Rectal smooth muscle tissue (tissue), 1 donor: ENCODE measurements at regions not wholly inside any gene's neighbourhood (a gene's known extent, or its start where the extent isn't known, plus 50 kb on each side); places are given as distances from the start of the nearest gene placed in this dataset.

Experiments used
- H3K27ac ChIP-seq: one replicate; pipeline ENCODE4 v1.7.0; 2013; ENCODE audit warnings: low read depth, low read length, inconsistent platforms
- H3K27me3 ChIP-seq: one replicate; pipeline ENCODE4 v1.7.0; 2013; ENCODE audit warnings: low read length; ENCODE audit not compliant: control insufficient read depth, insufficient read depth
- H3K36me3 ChIP-seq: one replicate; pipeline ENCODE4 v1.7.0; 2013; ENCODE audit warnings: low read length; ENCODE audit not compliant: control insufficient read depth, insufficient read depth
- H3K4me1 ChIP-seq: one replicate; pipeline ENCODE4 v1.7.0; 2013; ENCODE audit warnings: low read length; ENCODE audit not compliant: control insufficient read depth, insufficient read depth
- H3K4me3 ChIP-seq: one replicate; pipeline ENCODE4 v1.7.0; 2013; ENCODE audit warnings: low read length
- H3K9ac ChIP-seq: one replicate; pipeline ENCODE4 v1.7.0; 2013; ENCODE audit warnings: low read length

DNA sequence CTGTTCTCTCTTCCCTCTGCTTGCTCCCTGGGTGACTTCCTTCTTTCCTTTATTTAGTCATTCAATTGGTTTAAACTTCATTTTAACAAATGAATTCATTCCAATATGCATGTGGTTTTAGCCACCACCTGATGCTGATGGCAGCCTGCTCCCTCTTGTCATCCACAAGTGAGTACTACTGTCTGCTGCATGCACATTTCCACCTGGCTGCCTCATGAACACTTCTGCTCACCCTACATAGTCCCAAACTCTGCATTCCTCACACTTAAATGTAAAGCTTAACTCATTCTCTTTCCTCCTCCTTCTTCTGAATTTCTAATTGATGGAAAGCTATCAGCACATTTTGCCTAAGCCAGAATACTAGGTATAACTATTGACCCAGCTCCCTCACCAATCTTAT is 184.7 kb upstream of the ZNF462 start:
- Histone ChIP-seq H3K4me3 (no peak overlapping the region), H3K36me3 (no peaks in the 10 kb centered on the region), H3K27me3 (no peaks in the 10 kb centered on the region), H3K4me1 (no peaks in the 10 kb centered on the region), H3K27ac (no peak overlapping the region), H3K9ac (no peak overlapping the region)

DNA sequence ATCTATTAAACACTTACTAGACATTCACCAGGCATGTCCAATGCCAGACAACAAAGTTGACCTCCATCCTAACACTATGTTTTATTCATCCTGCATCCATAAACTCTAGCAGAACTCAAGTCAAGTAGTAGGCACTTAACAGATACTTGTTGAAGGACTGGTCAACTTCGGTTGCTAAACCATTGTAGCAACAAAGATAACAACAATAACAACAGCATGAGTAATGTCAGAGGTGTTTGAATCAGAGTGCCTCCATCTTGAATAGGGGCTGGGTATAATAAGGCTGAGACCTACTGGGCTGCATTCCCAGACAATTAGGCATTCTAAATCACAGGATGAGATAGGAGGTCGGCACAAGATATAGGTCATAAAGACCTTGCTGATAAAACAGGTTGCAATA is 180.5 kb upstream of the ZNF462 start:
- H3K4me3 ChIP-seq: no peak overlapping the region
- H3K27ac ChIP-seq: no peak overlapping the region

DNA sequence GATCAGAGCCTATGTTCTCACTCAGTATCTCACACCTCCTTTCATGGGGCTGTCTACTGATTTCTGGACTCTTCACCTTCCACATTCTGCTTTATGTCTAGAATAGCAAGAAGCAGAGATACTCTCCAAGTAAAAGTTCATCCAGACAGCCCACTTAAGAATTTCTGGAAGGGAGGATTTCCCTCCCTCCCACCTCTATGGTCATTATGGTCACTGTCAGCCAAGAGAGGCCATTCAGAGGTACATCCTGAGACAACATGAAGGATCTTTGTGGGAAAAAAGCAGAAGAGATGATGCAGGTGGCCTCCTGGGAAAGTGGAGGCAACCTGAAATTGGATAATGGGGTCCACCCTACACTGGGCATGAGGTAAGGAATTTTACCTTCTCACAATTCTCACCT is 179.5 kb upstream of the ZNF462 start:
- no peak overlapping the region for H3K4me3 ChIP-seq
- H3K4me1 ChIP-seq: no peaks in the 10 kb centered on the region
- no peaks in the 10 kb centered on the region for H3K36me3 ChIP-seq
- H3K27me3 ChIP-seq: no peaks in the 10 kb centered on the region
- H3K9ac ChIP-seq: no peak overlapping the region
- H3K27ac ChIP-seq: no peak overlapping the region

More for the DNA sequence above, 180.5 kb upstream of the ZNF462 start:
- H3K4me1 ChIP-seq: no peaks in the 10 kb centered on the region
- H3K36me3 ChIP-seq: no peaks in the 10 kb centered on the region
- no peak overlapping the region for H3K9ac ChIP-seq
- no peaks in the 10 kb centered on the region for H3K27me3 ChIP-seq

DNA sequence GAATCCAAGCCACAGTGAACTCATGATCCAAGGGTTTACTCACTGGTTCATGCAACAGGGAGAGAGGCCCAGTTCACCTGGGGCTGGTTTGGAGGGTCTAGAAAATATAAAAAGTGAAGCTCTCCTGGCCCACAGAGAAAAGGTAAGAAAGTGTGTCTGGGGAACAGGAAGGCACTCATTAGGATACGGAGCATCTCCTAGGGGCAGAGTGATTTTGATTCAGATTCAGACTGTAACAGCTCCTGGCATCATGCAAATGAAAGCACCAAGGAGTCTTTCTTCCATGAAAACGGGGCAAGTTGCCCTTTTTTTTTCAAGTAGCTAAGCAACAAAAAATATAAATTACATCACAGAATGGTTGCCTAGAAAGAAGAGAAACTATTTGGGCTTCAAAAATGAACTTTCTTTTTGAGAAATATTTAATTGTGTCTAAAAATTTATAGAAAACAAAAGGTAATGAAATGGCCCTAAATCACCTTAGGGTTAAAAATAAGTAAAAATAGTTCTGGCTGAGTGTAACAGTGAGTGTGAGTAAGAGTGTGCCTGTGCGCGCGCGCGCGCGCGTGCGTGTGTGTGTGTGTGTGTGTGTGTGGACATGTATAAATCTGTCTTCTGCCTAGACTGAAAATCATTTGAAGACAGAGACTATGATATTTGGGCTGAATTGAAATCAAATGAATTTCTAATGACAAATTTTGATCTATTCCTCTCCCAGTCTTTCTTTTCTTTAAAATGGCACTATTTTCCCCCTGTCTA is 177.8 kb upstream of the ZNF462 start:
- no peaks in the 10 kb centered on the region for H3K36me3 ChIP-seq

DNA sequence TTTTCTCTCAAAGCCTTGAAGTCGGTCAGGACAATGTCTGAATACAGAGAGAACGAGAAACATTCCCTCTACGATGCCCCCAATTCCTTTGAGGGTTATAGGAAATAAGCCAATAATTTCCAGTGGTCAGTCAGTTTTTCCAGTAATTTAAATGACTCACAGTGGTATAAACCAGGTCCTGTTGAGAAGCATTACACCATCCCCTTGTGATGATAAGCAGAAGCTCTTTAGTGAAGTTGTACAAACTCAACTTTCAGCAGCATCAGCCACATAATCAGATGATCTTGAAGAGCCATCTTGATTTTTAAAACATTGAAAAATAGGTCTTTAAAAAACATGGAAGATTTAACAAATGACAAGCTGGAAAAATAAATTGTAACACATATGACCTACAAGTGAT is 173.9 kb upstream of the ZNF462 start:
- Histone ChIP-seq H3K4me1 (peaks cover 2% of the 10 kb centered on the region), H3K27ac (peak overlapping the region; percentile 48), H3K27me3 (no peaks in the 10 kb centered on the region), H3K9ac (no peak overlapping the region), H3K4me3 (no peak overlapping the region), H3K36me3 (no peaks in the 10 kb centered on the region)

More for the DNA sequence above, 177.8 kb upstream of the ZNF462 start:
- H3K9ac ChIP-seq: no peak overlapping the region
- H3K4me1 ChIP-seq: peaks cover 2% of the 10 kb centered on the region
- H3K4me3 ChIP-seq: no peak overlapping the region
- no peak overlapping the region for H3K27ac ChIP-seq
- no peaks in the 10 kb centered on the region for H3K27me3 ChIP-seq

DNA sequence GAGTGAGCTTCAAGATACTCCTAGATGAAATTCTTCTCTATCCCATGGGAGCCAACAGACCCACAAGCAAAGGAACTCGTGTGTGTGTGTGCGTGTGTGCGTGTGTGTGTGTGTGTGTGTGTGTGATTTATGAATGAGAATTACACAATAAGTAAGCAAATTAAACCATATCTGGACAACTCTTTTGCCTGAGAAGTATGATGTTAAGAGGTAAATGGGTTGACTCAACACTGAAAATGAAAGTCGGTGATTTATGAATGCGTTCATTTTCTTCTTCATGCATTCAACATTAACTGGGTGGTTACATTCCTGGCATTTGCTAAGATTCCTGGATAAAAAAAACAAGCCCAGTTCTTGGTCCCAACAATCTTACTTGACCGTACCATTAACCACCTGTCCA is 171.3 kb upstream of the ZNF462 start:
- Histone ChIP-seq H3K4me1 (peaks cover 2% of the 10 kb centered on the region), H3K27ac (no peak overlapping the region), H3K9ac (no peak overlapping the region), H3K27me3 (no peaks in the 10 kb centered on the region), H3K36me3 (no peaks in the 10 kb centered on the region), H3K4me3 (no peak overlapping the region)

DNA sequence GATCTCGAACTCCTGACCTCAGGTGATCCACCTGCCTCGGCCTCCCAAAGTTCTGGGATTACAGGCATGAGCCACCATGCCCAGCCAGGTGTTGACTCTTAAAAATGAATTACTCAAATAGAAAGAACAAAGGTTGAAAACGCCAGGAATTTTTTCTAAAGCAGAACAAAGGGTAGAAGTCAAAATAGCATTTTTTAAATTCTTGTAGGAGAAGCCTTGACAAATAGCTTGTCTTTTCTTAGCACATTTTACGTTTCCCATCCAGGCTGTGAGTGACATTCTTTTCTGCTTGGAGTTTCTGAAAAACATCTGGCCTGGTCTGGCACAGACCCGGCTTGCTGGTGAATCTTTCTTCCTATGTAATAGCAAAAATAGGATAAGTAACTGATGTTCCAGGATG is 169.4 kb upstream of the ZNF462 start:
- Histone ChIP-seq H3K27ac (no peak overlapping the region), H3K9ac (no peak overlapping the region), H3K36me3 (no peaks in the 10 kb centered on the region), H3K4me3 (no peak overlapping the region), H3K4me1 (peaks cover under 1% of the 10 kb centered on the region), H3K27me3 (no peaks in the 10 kb centered on the region)

DNA sequence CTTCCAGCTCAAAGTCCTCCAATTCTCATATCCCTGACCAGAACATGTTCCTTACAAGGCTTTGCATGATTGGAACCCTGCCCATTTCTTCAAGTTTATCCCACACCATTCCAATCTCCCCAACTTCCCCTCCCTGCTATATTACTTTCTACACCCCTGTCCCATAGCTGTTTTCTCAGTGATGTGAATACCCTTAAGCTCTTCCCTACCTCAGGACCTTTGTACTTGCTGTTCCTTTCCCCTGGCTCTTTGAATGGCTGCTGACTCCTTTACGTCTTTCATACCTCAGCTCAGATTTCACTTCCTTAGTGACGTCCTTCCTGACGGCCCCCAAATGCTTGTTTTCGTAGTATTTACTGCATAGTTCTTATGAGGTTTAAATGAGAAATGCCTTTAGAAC is 166.2 kb upstream of the ZNF462 start:
- Histone ChIP-seq H3K4me3 (no peak overlapping the region), H3K27me3 (no peaks in the 10 kb centered on the region), H3K4me1 (no peaks in the 10 kb centered on the region), H3K36me3 (no peaks in the 10 kb centered on the region), H3K27ac (no peak overlapping the region), H3K9ac (no peak overlapping the region)

DNA sequence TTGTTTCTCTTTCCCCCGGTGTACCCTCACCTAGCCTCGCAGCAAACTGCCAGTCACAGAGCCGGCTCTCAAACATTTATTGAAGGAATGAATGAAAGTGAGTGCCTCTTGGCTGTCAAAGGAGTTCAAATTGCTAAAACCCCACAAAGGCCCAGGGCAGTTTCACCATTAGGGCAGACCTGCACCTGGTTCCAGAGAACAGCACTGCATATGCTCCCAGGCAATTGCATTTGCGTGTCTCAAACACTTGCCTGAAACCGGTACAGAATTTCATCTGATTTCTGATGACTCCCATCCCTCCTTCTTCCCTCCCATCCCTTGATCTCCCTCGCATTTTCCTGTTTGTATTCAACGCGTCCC is 165.6 kb upstream of the ZNF462 start:
- no peaks in the 10 kb centered on the region for H3K4me1 ChIP-seq
- no peak overlapping the region for H3K9ac ChIP-seq
- H3K36me3 ChIP-seq: no peaks in the 10 kb centered on the region
- no peak overlapping the region for H3K4me3 ChIP-seq
- H3K27ac ChIP-seq: no peak overlapping the region
- no peaks in the 10 kb centered on the region for H3K27me3 ChIP-seq

DNA sequence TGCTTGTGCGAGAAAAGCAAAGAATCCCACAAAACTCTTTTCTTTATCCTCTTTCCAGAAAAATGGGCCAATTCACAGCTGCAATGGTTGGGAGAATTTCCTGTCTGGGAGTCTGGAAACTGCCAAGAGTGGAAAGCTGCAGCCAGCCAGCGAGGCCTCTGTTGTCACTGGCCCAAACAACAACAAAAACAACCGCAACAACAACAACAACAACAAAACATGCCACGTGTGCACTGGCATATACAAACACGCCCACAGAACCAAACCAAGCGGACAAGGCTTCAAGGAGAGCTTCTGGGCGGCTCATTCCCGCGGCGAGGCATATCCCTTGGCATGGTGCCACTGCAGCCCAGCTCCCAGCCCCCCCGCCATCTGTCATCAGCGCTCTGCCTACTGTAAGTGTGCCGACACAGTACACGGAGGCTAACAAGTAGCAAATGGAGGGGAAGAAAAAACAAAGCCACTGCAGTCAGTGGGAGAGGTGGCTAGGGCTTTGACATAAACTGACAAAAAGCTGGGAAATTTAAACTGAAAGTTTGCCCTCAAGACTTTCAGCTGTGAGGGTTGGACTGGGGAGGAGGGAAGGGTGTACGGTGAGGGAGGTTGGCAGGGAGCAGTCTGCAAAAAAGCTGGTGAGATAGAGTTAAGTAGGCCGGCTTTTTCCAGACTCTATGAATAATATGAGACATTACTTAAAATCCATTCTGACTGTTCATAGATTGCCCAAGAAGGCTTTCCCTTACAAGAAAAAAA is 165.0 kb upstream of the ZNF462 start:
- H3K36me3 ChIP-seq: no peaks in the 10 kb centered on the region
- H3K27ac ChIP-seq: peak overlapping the region; percentile 53
- no peaks in the 10 kb centered on the region for H3K27me3 ChIP-seq
- H3K4me3 ChIP-seq: peak overlapping the region; percentile 42
- H3K9ac ChIP-seq: no peak overlapping the region
- no peaks in the 10 kb centered on the region for H3K4me1 ChIP-seq

DNA sequence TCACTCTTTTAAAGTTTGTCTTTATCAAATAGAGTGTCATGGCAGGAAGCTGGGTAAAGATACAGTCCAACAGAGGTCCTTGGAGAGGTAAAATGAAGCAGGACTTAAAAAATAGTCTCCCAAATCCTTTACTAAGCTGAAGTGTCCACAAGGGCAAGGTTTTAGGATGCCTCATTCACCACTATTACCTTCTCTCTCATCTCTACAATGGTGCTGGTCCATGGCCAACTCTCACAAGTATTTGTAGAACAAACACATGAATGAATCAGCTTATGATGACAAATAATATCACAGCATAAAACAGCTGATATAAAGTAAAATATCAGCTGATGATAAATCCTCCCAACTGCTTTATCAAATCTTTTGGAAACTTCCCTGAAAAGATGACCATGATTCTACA is 162.3 kb upstream of the ZNF462 start:
- Histone ChIP-seq H3K9ac (no peak overlapping the region), H3K27ac (no peak overlapping the region), H3K27me3 (no peaks in the 10 kb centered on the region), H3K4me1 (no peaks in the 10 kb centered on the region), H3K4me3 (no peak overlapping the region), H3K36me3 (no peaks in the 10 kb centered on the region)

DNA sequence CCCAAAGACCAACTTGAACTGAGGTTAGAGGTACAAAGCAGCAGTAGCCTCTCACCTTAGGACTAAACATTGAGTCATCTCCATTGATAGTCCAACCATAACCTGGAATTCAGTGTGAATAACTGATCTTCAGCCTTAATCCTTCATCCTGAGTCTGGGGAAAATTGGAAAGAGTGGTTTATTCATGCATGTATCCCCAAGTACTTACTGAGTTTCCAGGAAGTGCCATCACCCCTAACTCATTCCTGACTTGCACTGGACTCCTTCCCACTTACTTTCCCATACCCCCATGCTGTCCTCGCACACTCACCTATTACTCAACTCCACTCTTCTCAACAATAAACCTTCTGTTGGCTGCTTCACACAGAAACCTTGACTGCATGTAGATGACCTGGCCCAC is 161.4 kb upstream of the ZNF462 start:
- H3K4me3 ChIP-seq: no peak overlapping the region
- no peaks in the 10 kb centered on the region for H3K4me1 ChIP-seq
- no peak overlapping the region for H3K27ac ChIP-seq

More for the DNA sequence above, 161.4 kb upstream of the ZNF462 start:
- Histone ChIP-seq H3K36me3 (no peaks in the 10 kb centered on the region), H3K9ac (no peak overlapping the region), H3K27me3 (no peaks in the 10 kb centered on the region)
